Lower leg skin (tissue), 4 donors: ENCODE measurements at regions not wholly inside any gene's neighbourhood (a gene's known extent, or its start where the extent isn't known, plus 50 kb on each side); places are given as distances from the start of the nearest gene placed in this dataset.
"Not testable (repeated sequence)": the region's sequence is repeated elsewhere in the genome, so short reads cannot be mapped to it uniquely, and the experiment has no call there.

ENCODE experiments used
- DNase-seq, 2 donors: peaks; one replicate each; pipeline ENCODE4 v3.0.0-alpha.2; 2019; ENCODE audit warnings: low spot score in 2 of 2
- H3K4me3 ChIP-seq: fragments of 200-600 bp; sonication (generic); 2 replicates; pipeline ENCODE4 v1.5.1; 2017; ENCODE audit warnings: mild to moderate bottlenecking, low read depth; ENCODE audit not compliant: poor library complexity, severe bottlenecking
- POLR2A ChIP-seq, 2 donors: fragments of 450-650 bp; IDR thresholded peaks; one replicate each; pipeline ENCODE4 v1.6.1; 2016 to 2017; ENCODE audit warnings: antibody characterized with exemption in 2 of 2, mild to moderate bottlenecking in 1 of 2, moderate library complexity in 1 of 2
- WGBS, 2 donors: methylation state at CpG; one replicate each; pipeline ENCODE4 v1.1.5; 2018; 5-methylcytosine and 5-hydroxymethylcytosine counted together
- intact Hi-C: fragments of 100-400 bp; cut with DNase I; formaldehyde crosslinking; loops from one replicate; pipeline ENCODE4 v1.15.0; 2023; ENCODE audit warnings: low total_unique reads
- TF ChIP-seq, protein P1 (sequence below), 3 donors: fragments of 450-650 bp; IDR thresholded peaks; one replicate each; pipeline ENCODE4 v1.5.1; 2016; ENCODE audit warnings: antibody characterized with exemption in 3 of 3, mild to moderate bottlenecking in 3 of 3, moderate library complexity in 2 of 3

DNA sequence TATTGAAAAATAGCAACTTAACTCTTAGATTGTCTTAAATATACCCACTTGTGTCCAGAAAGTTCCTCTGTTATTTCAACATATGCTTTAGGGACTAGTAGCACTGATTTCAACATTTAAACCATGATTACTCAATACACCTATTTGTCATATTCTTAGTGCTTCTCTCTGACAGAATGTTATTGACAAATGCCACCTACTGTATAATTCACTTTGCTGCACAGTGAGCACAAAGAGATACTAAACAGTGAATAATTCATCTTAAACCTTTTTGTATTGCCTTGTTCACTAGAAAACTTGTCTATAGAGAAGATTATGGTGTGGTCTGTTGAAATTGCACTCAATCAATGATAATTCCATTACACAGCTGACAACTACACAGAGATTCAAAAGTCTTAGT is 692.6 kb downstream of the PCDH17 start:
- intact Hi-C loops: no loop called here
- H3K4me3 ChIP-seq: no peak overlapping the region
- TF ChIP-seq, protein P1, sequence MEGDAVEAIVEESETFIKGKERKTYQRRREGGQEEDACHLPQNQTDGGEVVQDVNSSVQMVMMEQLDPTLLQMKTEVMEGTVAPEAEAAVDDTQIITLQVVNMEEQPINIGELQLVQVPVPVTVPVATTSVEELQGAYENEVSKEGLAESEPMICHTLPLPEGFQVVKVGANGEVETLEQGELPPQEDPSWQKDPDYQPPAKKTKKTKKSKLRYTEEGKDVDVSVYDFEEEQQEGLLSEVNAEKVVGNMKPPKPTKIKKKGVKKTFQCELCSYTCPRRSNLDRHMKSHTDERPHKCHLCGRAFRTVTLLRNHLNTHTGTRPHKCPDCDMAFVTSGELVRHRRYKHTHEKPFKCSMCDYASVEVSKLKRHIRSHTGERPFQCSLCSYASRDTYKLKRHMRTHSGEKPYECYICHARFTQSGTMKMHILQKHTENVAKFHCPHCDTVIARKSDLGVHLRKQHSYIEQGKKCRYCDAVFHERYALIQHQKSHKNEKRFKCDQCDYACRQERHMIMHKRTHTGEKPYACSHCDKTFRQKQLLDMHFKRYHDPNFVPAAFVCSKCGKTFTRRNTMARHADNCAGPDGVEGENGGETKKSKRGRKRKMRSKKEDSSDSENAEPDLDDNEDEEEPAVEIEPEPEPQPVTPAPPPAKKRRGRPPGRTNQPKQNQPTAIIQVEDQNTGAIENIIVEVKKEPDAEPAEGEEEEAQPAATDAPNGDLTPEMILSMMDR (IDR thresholded peaks at IDR 0.05): no peak
- TF ChIP-seq POLR2A (IDR thresholded peaks at IDR 0.05): no peak
- DNase-seq: no peak

GRCh38 chr13:58329746-58330145 is 698.2 kb downstream of the PCDH17 start:
- 79 to 84% methylated on average over 5 of the region's 5 CpGs for WGBS, 2 donors

DNA sequence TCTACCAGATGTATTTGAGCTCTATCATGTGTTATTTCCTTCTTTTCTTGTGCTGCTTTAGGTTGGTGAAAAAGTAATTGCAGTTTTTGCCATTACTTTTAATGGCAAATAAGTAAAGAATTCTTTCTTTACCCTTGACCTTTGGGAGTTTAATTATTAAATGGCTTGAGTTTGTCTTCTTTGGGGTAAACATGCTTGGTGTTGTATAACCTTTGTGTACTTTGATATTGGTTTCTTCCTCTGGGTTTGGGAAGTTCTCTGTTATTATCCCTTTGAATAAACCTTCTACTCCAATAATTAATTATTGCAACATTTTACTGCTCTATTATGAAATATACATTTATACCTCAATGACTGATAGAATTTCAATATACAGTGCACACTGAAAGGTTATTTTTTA is 709.4 kb downstream of the PCDH17 start:
- no peak for TF ChIP-seq POLR2A (IDR thresholded peaks at IDR 0.05)
- TF ChIP-seq, protein P1 (IDR thresholded peaks at IDR 0.05): no peak
- DNase-seq: no peak
- H3K4me3 ChIP-seq: no peak overlapping the region
- intact Hi-C loops: no loop called here

More at GRCh38 chr13:58329746-58330145, 698.2 kb downstream of the PCDH17 start:
- H3K4me3 ChIP-seq: no peak overlapping the region
- intact Hi-C loops: no loop called here
- TF ChIP-seq, protein P1 (IDR thresholded peaks at IDR 0.05): no peak
- no peak for TF ChIP-seq POLR2A (IDR thresholded peaks at IDR 0.05)
- DNase-seq: no peak

- WGBS, 2 donors: 90 to 97% methylated on average over 1 of the region's 1 CpG
- intact Hi-C loops: no loop called here
- DNase-seq: no peak
Measured at GRCh38 chr13:58341318-58341717, 709.8 kb downstream of the PCDH17 start.

DNA sequence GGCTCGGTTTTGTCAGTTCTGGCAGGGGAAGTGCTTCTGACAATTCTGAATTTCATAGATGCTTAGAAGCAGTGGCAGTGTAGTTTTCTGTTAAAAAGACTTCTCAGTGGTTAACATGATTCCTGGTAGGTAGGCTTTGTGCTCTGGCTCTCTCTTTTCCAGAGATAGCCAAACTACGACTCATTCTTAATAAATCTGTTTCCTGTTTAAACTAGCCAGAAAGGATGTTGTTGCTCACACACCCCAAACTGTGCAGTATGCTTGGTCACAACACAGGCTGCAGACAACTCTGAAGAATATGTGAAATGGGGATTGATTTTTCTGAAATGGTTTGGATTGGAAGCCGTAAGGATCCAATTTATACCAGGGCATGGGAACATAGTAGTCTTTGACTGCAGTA is 711.5 kb downstream of the PCDH17 start:
- intact Hi-C loops: no loop called here
- 50 to 56% methylated on average over 3 of the region's 3 CpGs for WGBS, 2 donors
- DNase-seq: no peak
- TF ChIP-seq, protein P1 (IDR thresholded peaks at IDR 0.05): no peak
- TF ChIP-seq POLR2A (IDR thresholded peaks at IDR 0.05): no peak
- H3K4me3 ChIP-seq: no peak overlapping the region

More at GRCh38 chr13:58341318-58341717, 709.8 kb downstream of the PCDH17 start:
- TF ChIP-seq POLR2A (IDR thresholded peaks at IDR 0.05): no peak
- TF ChIP-seq, protein P1 (IDR thresholded peaks at IDR 0.05): no peak
- no peak overlapping the region for H3K4me3 ChIP-seq

GRCh38 chr13:58352100-58352499 is 720.6 kb downstream of the PCDH17 start:
- DNase-seq, H3K4me3 ChIP-seq, intact Hi-C loops: not testable (repeated sequence)
- WGBS, 2 donors: 91 to 93% methylated on average over 9 of the region's 9 CpGs
